Prostate gland (tissue), 2 donors: ENCODE measurements at regions not wholly inside any gene's neighbourhood (a gene's known extent, or its start where the extent isn't known, plus 50 kb on each side); places are given as distances from the start of the nearest gene placed in this dataset.

Experiments
- DNase-seq: peaks from one replicate; pipeline ENCODE4 v3.0.0-alpha.2; 2019; ENCODE audit warnings: low spot score
- H3K27ac ChIP-seq, 2 donors: fragments of 200-600 bp; sonication (generic); 2 replicates each; pipeline ENCODE4 v1.5.1; 2017 to 2019
- H3K27me3 ChIP-seq: fragments of 200-600 bp; sonication (generic); replicated peaks from 2 replicates; pipeline ENCODE4 v1.5.1; 2019; ENCODE audit not compliant: insufficient read depth
- H3K36me3 ChIP-seq, 2 donors: fragments of 200-600 bp; sonication (generic); 1 replicate in 1 of 2; 2 replicates in 1 of 2; pipeline versions ENCODE4 v1.5.1 to v1.8.1; 2017 to 2019
- H3K4me1 ChIP-seq: fragments of 200-600 bp; sonication (generic); replicated peaks from 2 replicates; pipeline ENCODE4 v1.5.1; 2019
- H3K4me3 ChIP-seq, 2 donors: fragments of 200-600 bp; sonication (generic); 2 replicates each; pipeline ENCODE4 v1.5.1; 2017 to 2019
- H3K9me3 ChIP-seq: fragments of 200-600 bp; sonication (generic); 2 replicates; pipeline ENCODE4 v1.5.1; 2017
- CTCF ChIP-seq, 4 experiments: fragments of 200-600 bp in 2 of 4; fragments of 450-650 bp in 2 of 4; sonication (generic) in 2 of 4; IDR thresholded peaks; 1 replicate in 3 of 4; 2 replicates in 1 of 4; pipeline ENCODE4 v1.5.1; 2016 to 2019; ENCODE audit warnings: antibody characterized with exemption in 4 of 4, mild to moderate bottlenecking in 2 of 4, moderate library complexity in 2 of 4
- POLR2A ChIP-seq: fragments of 450-650 bp; IDR thresholded peaks from one replicate; pipeline ENCODE4 v1.6.1; 2016; ENCODE audit warnings: antibody characterized with exemption, mild to moderate bottlenecking
- POLR2AphosphoS5 ChIP-seq: sonication (generic); formaldehyde crosslinking; IDR thresholded peaks from one replicate; pipeline ENCODE4 v1.6.1; 2017; ENCODE audit warnings: antibody characterized with exemption
- WGBS: methylation state at CpG from one replicate; pipeline ENCODE4 v1.1.5; 2018; 5-methylcytosine and 5-hydroxymethylcytosine counted together
- intact Hi-C: fragments of 100-400 bp; cut with DNase I; formaldehyde crosslinking; loops from one replicate; pipeline ENCODE4 v1.14.2; 2022

GRCh38 chr3:163422671-163423070, 1655.6 kb downstream of the SI start:
- WGBS, result 94% methylated on average over 3 of the region's 3 CpGs
- Histone ChIP-seq H3K36me3 (no peaks in the 10 kb centered on the region), H3K4me3 (no peak overlapping the region), H3K4me1 (no peaks in the 10 kb centered on the region), H3K27me3 (no peaks in the 10 kb centered on the region), H3K9me3 (no peaks in the 10 kb centered on the region), H3K27ac (no peak overlapping the region)
- no peak for TF ChIP-seq CTCF (IDR thresholded peaks at IDR 0.05)
- TF ChIP-seq POLR2A, result no peak
- TF ChIP-seq POLR2AphosphoS5, result no peak
- intact Hi-C loops, result no loop called here
- DNase-seq, result no peak

- WGBS, result 96% methylated on average over 3 of the region's 3 CpGs
Measured at GRCh38 chr3:163391407-163392181, 1686.7 kb downstream of the SI start.

GRCh38 chr3:163384383-163384782, 1693.9 kb downstream of the SI start:
- Histone ChIP-seq H3K36me3 (no peaks in the 10 kb centered on the region), H3K9me3 (no peaks in the 10 kb centered on the region), H3K4me1 (no peaks in the 10 kb centered on the region), H3K4me3 (no peak overlapping the region), H3K27ac (no peak overlapping the region), H3K27me3 (no peaks in the 10 kb centered on the region)
- intact Hi-C loops, result no loop called here
- WGBS, result 87% methylated on average over 1 of the region's 1 CpG
- no peak for DNase-seq
- no peak for TF ChIP-seq POLR2A
- TF ChIP-seq POLR2AphosphoS5, result no peak
- no peak for TF ChIP-seq CTCF (IDR thresholded peaks at IDR 0.05)

More at GRCh38 chr3:163391407-163392181, 1686.7 kb downstream of the SI start:
- Histone ChIP-seq H3K4me3 (no peak overlapping the region), H3K27me3 (no peaks in the 10 kb centered on the region), H3K27ac (no peak overlapping the region), H3K4me1 (no peaks in the 10 kb centered on the region), H3K9me3 (no peaks in the 10 kb centered on the region), H3K36me3 (no peaks in the 10 kb centered on the region)
- intact Hi-C loops, result no loop called here
- no peak for TF ChIP-seq POLR2A
- TF ChIP-seq POLR2AphosphoS5, result no peak
- TF ChIP-seq CTCF (IDR thresholded peaks at IDR 0.05), result no peak
- no peak for DNase-seq

GRCh38 chr3:163382183-163382582, 1696.1 kb downstream of the SI start:
- H3K9me3 ChIP-seq, result no peaks in the 10 kb centered on the region
- intact Hi-C loops, result no loop called here
- DNase-seq, result no peak
- WGBS, result 48% methylated on average over 2 of the region's 2 CpGs
- TF ChIP-seq CTCF (IDR thresholded peaks at IDR 0.05), result no peak
- TF ChIP-seq POLR2AphosphoS5, result no peak
- no peak for TF ChIP-seq POLR2A
- no peaks in the 10 kb centered on the region for H3K27me3 ChIP-seq
- no peaks in the 10 kb centered on the region for H3K36me3 ChIP-seq
- no peak overlapping the region for H3K4me3 ChIP-seq
- no peak overlapping the region for H3K27ac ChIP-seq
- H3K4me1 ChIP-seq, result no peaks in the 10 kb centered on the region

- TF ChIP-seq CTCF (IDR thresholded peaks at IDR 0.05) (no peak), POLR2A (no peak)
- no peaks in the 10 kb centered on the region for H3K4me1 ChIP-seq
- H3K27me3 ChIP-seq, result no peaks in the 10 kb centered on the region
- H3K36me3 ChIP-seq, result no peaks in the 10 kb centered on the region
- no peak overlapping the region for H3K4me3 ChIP-seq
- H3K9me3 ChIP-seq, result no peaks in the 10 kb centered on the region
- no peak overlapping the region for H3K27ac ChIP-seq
- no peak for DNase-seq
- intact Hi-C loops, result no loop called here
Measured at GRCh38 chr3:163368168-163368567, 1710.1 kb downstream of the SI start.
